DOHH2 (cell line): ENCODE measurements at regions not wholly inside any gene's neighbourhood (a gene's known extent, or its start where the extent isn't known, plus 50 kb on each side); places are given as distances from the start of the nearest gene placed in this dataset.

ENCODE experiments used
- H3F3A ChIP-seq: fragments of 200-600 bp; sonication (generic), shearing (Covaris generic); 2 replicates; pipeline ENCODE4 v1.6.0; 2016; ENCODE audit warnings: antibody characterized with exemption, mild to moderate bottlenecking; ENCODE audit not compliant: control insufficient read depth, insufficient read depth
- H3K27ac ChIP-seq: fragments of 200-600 bp; sonication (generic); 2 replicates; pipeline ENCODE4 v1.5.1; 2014; ENCODE audit warnings: low read depth, mild to moderate bottlenecking, low read length, moderate library complexity
- H3K27me3 ChIP-seq: fragments of 200-600 bp; sonication (generic); 2 replicates; pipeline ENCODE4 v1.6.1; 2014; ENCODE audit warnings: mild to moderate bottlenecking, low read length, mixed read lengths; ENCODE audit not compliant: control insufficient read depth
- H3K36me3 ChIP-seq: fragments of 200-600 bp; sonication (generic); 2 replicates; pipeline ENCODE4 v1.6.1; 2014; ENCODE audit warnings: mild to moderate bottlenecking, low read length, moderate library complexity, mixed read lengths; ENCODE audit not compliant: control insufficient read depth
- H3K4me1 ChIP-seq: fragments of 200-600 bp; sonication (generic); 2 replicates; pipeline ENCODE4 v1.6.1; 2014; ENCODE audit warnings: mild to moderate bottlenecking, low read length, mixed read lengths; ENCODE audit not compliant: control insufficient read depth
- H3K4me2 ChIP-seq: fragments of 200-600 bp; sonication (generic); 2 replicates; pipeline ENCODE4 v1.6.0; 2014; ENCODE audit warnings: mild to moderate bottlenecking, low read length, moderate library complexity
- H3K4me3 ChIP-seq: fragments of 200-600 bp; sonication (generic); 2 replicates; pipeline ENCODE4 v1.5.1; 2014; ENCODE audit warnings: mild to moderate bottlenecking, low read length, mixed read lengths
- H3K79me2 ChIP-seq: fragments of 200-600 bp; sonication (generic); 2 replicates; pipeline ENCODE4 v1.6.1; 2014; ENCODE audit warnings: mild to moderate bottlenecking, low read length, mixed read lengths; ENCODE audit not compliant: control insufficient read depth
- H3K9me2 ChIP-seq: fragments of 200-600 bp; sonication (generic); replicated peaks from 2 replicates; pipeline ENCODE4 v1.6.1; 2014; ENCODE audit warnings: mild to moderate bottlenecking, low read length, mixed read lengths; ENCODE audit not compliant: control insufficient read depth
- H3K9me3 ChIP-seq: fragments of 200-600 bp; sonication (generic); 2 replicates; pipeline ENCODE4 v1.6.1; 2014; ENCODE audit warnings: antibody characterized with exemption, low read length, mixed read lengths; ENCODE audit not compliant: control insufficient read depth, insufficient read depth
- H4K20me1 ChIP-seq: fragments of 200-600 bp; sonication (generic); 2 replicates; pipeline ENCODE4 v1.6.0; 2014; ENCODE audit warnings: low read depth, mild to moderate bottlenecking, antibody characterized with exemption, low read length, moderate library complexity; ENCODE audit not compliant: control insufficient read depth, insufficient read depth
- CTCF ChIP-seq: fragments of 200-600 bp; sonication (generic); IDR thresholded peaks from one replicate; pipeline ENCODE4 v1.5.1; 2014; ENCODE audit warnings: antibody characterized with exemption, mild to moderate bottlenecking, low read depth, low read length; ENCODE audit not compliant: poor library complexity, severe bottlenecking
- EZH2phosphoT487 ChIP-seq: fragments of 200-600 bp; sonication (generic); IDR thresholded peaks from 2 replicates; pipeline ENCODE4 v1.6.1; 2017; ENCODE audit warnings: borderline replicate concordance, mild to moderate bottlenecking, antibody characterized with exemption, low read length, moderate library complexity, mixed read lengths

- Histone ChIP-seq H4K20me1 (no peaks in the 10 kb centered on the region), H3K27ac (no peak overlapping the region), H3K9me2 (no peaks in the 10 kb centered on the region), H3K27me3 (no peaks in the 10 kb centered on the region), H3K9me3 (no peaks in the 10 kb centered on the region), H3F3A (no peaks in the 10 kb centered on the region), H3K36me3 (no peaks in the 10 kb centered on the region), H3K4me1 (no peaks in the 10 kb centered on the region), H3K4me2 (no peak overlapping the region), H3K79me2 (no peaks in the 10 kb centered on the region), H3K4me3 (no peak overlapping the region)
- TF ChIP-seq CTCF (no peak), EZH2phosphoT487 (no peak)
Measured at GRCh38 chr4:110821186-110821585, 198.3 kb upstream of the PITX2 start.

GRCh38 chr4:110823251-110823650 is 200.4 kb upstream of the PITX2 start:
- Histone ChIP-seq H3K9me3 (no peaks in the 10 kb centered on the region), H3K4me1 (no peaks in the 10 kb centered on the region), H3K27me3 (no peaks in the 10 kb centered on the region), H3K27ac (no peak overlapping the region), H4K20me1 (no peaks in the 10 kb centered on the region), H3K9me2 (no peaks in the 10 kb centered on the region), H3F3A (no peaks in the 10 kb centered on the region), H3K36me3 (no peaks in the 10 kb centered on the region), H3K4me2 (no peak overlapping the region), H3K79me2 (no peaks in the 10 kb centered on the region), H3K4me3 (no peak overlapping the region)
- no peak for TF ChIP-seq EZH2phosphoT487
- no peak for TF ChIP-seq CTCF

GRCh38 chr4:110824344-110824743 is 201.5 kb upstream of the PITX2 start:
- Histone ChIP-seq H3K27me3 (no peaks in the 10 kb centered on the region), H3K4me2 (no peak overlapping the region), H3K4me1 (no peaks in the 10 kb centered on the region), H4K20me1 (no peaks in the 10 kb centered on the region), H3F3A (no peaks in the 10 kb centered on the region), H3K9me3 (no peaks in the 10 kb centered on the region), H3K79me2 (no peaks in the 10 kb centered on the region), H3K9me2 (no peaks in the 10 kb centered on the region), H3K27ac (no peak overlapping the region), H3K4me3 (no peak overlapping the region), H3K36me3 (no peaks in the 10 kb centered on the region)
- TF ChIP-seq CTCF (no peak), EZH2phosphoT487 (no peak)

GRCh38 chr4:110826656-110827055 is 203.8 kb upstream of the PITX2 start:
- no peak overlapping the region for H3K4me3 ChIP-seq
- no peak overlapping the region for H3K27ac ChIP-seq
- H3K4me1 ChIP-seq = no peaks in the 10 kb centered on the region
- no peaks in the 10 kb centered on the region for H4K20me1 ChIP-seq
- H3K79me2 ChIP-seq = no peaks in the 10 kb centered on the region
- H3K4me2 ChIP-seq = no peak overlapping the region
- H3K9me3 ChIP-seq = no peaks in the 10 kb centered on the region
- no peaks in the 10 kb centered on the region for H3K27me3 ChIP-seq
- H3F3A ChIP-seq = no peaks in the 10 kb centered on the region
- no peaks in the 10 kb centered on the region for H3K9me2 ChIP-seq
- no peak for TF ChIP-seq CTCF
- no peak for TF ChIP-seq EZH2phosphoT487
- no peaks in the 10 kb centered on the region for H3K36me3 ChIP-seq
